Activated T-cell treated with anti-CD3 and anti-CD28 coated beads, Interleukin-2, amount 50 U/mL, for 72 hours (primary cell): ENCODE measurements at regions not wholly inside any gene's neighbourhood (a gene's known extent, or its start where the extent isn't known, plus 50 kb on each side); places are given as distances from the start of the nearest gene placed in this dataset.
"Not testable (repeated sequence)": the region's sequence is repeated elsewhere in the genome, so short reads cannot be mapped to it uniquely, and the experiment has no call there.

ENCODE experiments used
- ATAC-seq, 2 donors: fragments of 150-1000 bp; cut with Tn5 transposase; replicated peaks in 1 of 2; 2 replicates each; pipeline ENCODE4 v1.10.0; 2021; ENCODE audit warnings: moderate library complexity in 2 of 2, mild to moderate bottlenecking in 1 of 2
- DNase-seq, 2 donors: peaks; one replicate each; pipeline ENCODE4 v3.0.0; 2021 to 2022; ENCODE audit warnings: mixed read lengths in 1 of 2
- H3K27ac Mint-ChIP-seq: one replicate; pipeline ENCODE4 v1.8.0; 2022; ENCODE audit warnings: mild to moderate bottlenecking, moderate library complexity, mixed read lengths
- H3K27me3 Mint-ChIP-seq: one replicate; pipeline ENCODE4 v1.8.0; 2022; ENCODE audit warnings: low read depth, mixed read lengths
- H3K36me3 Mint-ChIP-seq, 2 donors: one replicate each; pipeline ENCODE4 v1.8.0; 2022; ENCODE audit warnings: mixed read lengths in 2 of 2, mild to moderate bottlenecking in 1 of 2; ENCODE audit not compliant: insufficient read depth in 2 of 2
- H3K4me1 Mint-ChIP-seq: one replicate; pipeline ENCODE4 v1.8.0; 2022; ENCODE audit warnings: low read depth, mixed read lengths
- H3K4me3 Mint-ChIP-seq, 2 donors: one replicate each; pipeline ENCODE4 v1.8.0; 2022; ENCODE audit warnings: mild to moderate bottlenecking in 2 of 2, mixed read lengths in 2 of 2, moderate library complexity in 2 of 2
- H3K9me3 Mint-ChIP-seq, 2 donors: one replicate each; pipeline ENCODE4 v1.8.0; 2022; ENCODE audit warnings: mixed read lengths in 2 of 2

- Mint-ChIP-seq H3K4me3 (no peak overlapping the region), H3K27ac (no peak overlapping the region), H3K27me3 (no peaks in the 10 kb centered on the region), H3K36me3 (no peaks in the 10 kb centered on the region), H3K4me1 (no peaks in the 10 kb centered on the region), H3K9me3 (no peaks in the 10 kb centered on the region)
- ATAC-seq (no peak), DNase-seq (no peak)
Measured at GRCh38 chr3:154926721-154927120, 153.4 kb upstream of the MME start.

- H3K9me3 Mint-ChIP-seq = no peaks in the 10 kb centered on the region
- no peak for ATAC-seq
- no peaks in the 10 kb centered on the region for H3K36me3 Mint-ChIP-seq
- no peaks in the 10 kb centered on the region for H3K27me3 Mint-ChIP-seq
- no peaks in the 10 kb centered on the region for H3K4me1 Mint-ChIP-seq
- no peak overlapping the region for H3K27ac Mint-ChIP-seq
- no peak overlapping the region for H3K4me3 Mint-ChIP-seq
- no peak for DNase-seq
Measured at GRCh38 chr3:154921351-154921750, 158.8 kb upstream of the MME start.

DNA sequence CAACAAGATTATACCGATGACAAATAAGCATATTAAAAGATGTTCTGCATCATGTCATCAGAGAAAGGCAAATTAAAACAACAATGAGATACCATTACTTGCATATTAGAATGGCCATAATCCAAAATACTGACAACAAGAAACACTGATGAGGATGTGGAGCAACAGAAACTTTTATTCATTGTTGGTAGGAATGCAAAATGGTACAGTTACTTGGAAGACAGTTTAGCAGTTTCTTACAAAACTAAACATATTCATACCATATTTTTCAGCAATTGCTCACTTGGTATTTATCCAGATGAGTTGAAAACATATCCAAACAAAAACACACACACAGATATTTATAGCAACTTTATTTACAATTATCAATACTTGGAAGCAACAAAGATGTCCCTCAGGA is 160.9 kb upstream of the MME start:
- Mint-ChIP-seq H3K36me3 (no peaks in the 10 kb centered on the region), H3K27ac (no peak overlapping the region), H3K4me3 (no peak overlapping the region), H3K27me3 (no peaks in the 10 kb centered on the region), H3K9me3 (peaks cover 3% of the 10 kb centered on the region in 2 donors), H3K4me1 (no peaks in the 10 kb centered on the region)
- DNase-seq = no peak
- ATAC-seq = no peak

- Mint-ChIP-seq H3K4me3 (no peak overlapping the region), H3K36me3 (no peaks in the 10 kb centered on the region)
- no peak for DNase-seq
Measured at GRCh38 chr3:154904328-154904727, 175.8 kb upstream of the MME start.

GRCh38 chr3:154902495-154902894 is 177.6 kb upstream of the MME start:
- not testable (repeated sequence) for H3K4me1 Mint-ChIP-seq, H3K9me3 Mint-ChIP-seq, H3K27ac Mint-ChIP-seq, H3K4me3 Mint-ChIP-seq, DNase-seq, H3K27me3 Mint-ChIP-seq, ATAC-seq, H3K36me3 Mint-ChIP-seq

More at GRCh38 chr3:154904328-154904727, 175.8 kb upstream of the MME start:
- Mint-ChIP-seq H3K4me1 (no peaks in the 10 kb centered on the region), H3K9me3 (peaks cover 2 to 4% of the 10 kb centered on the region in 2 donors), H3K27me3 (no peaks in the 10 kb centered on the region), H3K27ac (no peak overlapping the region)
- ATAC-seq = no peak

GRCh38 chr3:154901278-154901677 is 178.8 kb upstream of the MME start:
- Mint-ChIP-seq H3K36me3 (no peaks in the 10 kb centered on the region), H3K9me3 (peaks cover 2 to 4% of the 10 kb centered on the region in 2 donors), H3K27ac (no peak overlapping the region), H3K27me3 (no peaks in the 10 kb centered on the region), H3K4me1 (no peaks in the 10 kb centered on the region), H3K4me3 (no peak overlapping the region)
- ATAC-seq (no peak), DNase-seq (no peak)

DNA sequence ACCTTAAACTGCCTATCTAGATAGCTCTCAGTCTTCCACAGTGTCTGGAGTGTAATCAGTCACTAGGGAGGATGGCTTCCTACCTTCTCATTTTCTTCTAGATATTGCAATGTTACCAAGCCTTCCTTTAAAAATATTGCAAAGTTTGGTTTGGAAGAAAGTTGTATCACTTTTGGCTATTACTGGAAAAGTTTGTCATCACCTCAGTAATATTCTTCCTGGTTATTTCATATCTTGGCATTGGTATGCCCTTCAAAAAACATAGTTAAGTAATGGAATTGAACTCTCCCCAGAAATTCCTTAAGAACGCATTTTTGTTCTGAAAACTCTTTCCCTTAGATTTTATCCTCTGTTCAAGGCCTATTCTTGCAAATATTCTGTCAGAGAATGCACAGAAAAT is 179.3 kb upstream of the MME start:
- no peak for DNase-seq
- Mint-ChIP-seq H3K27ac (no peak overlapping the region), H3K9me3 (peaks cover 4 to 5% of the 10 kb centered on the region in 2 donors), H3K4me1 (no peaks in the 10 kb centered on the region), H3K36me3 (no peaks in the 10 kb centered on the region), H3K4me3 (no peak overlapping the region), H3K27me3 (no peaks in the 10 kb centered on the region)
- no peak for ATAC-seq

DNA sequence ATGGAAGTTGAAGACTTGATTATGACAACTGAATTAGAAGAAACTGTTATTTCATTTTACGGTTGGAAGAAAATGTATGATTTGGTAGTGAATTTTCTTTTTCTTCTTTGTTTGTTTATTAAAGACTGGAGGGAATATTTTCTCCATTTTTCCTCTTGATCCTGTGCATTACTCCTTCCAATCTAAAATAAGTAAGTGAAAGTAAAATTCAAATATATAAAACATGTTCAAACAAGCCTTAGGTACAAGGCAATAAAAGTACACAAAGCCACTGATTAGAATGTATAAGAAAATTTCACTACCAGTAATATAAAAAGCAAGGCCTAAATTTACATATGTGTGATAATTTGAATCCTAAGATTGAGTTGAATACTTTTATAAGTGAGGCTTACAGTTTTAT is 181.2 kb upstream of the MME start:
- H3K27me3 Mint-ChIP-seq = no peaks in the 10 kb centered on the region
- no peaks in the 10 kb centered on the region for H3K4me1 Mint-ChIP-seq
- peaks cover 2 to 4% of the 10 kb centered on the region in 2 donors for H3K9me3 Mint-ChIP-seq
- no peak overlapping the region for H3K4me3 Mint-ChIP-seq
- ATAC-seq (no peak), DNase-seq (no peak)
- H3K27ac Mint-ChIP-seq = peak overlapping the region; percentile 50
- H3K36me3 Mint-ChIP-seq = no peaks in the 10 kb centered on the region

DNA sequence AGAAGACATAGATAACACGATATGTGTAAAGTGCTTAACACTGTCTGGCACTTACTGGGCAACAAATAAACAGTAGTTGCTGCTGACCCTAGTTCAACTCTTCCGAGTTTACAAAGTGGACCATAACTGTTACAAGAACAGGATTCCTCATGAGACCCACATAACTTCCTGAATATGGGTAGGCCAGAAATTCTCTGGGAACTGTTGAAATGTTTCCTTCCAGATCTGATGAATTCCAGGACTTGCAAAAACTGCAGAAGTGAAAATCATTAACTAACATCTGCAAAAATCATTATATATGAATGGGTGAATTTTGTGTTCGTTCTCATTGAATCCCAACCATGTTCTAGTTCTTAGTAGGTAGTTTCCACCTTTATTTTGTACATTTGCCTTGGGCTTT is 181.7 kb upstream of the MME start:
- Mint-ChIP-seq H3K27ac (no peak overlapping the region), H3K36me3 (no peaks in the 10 kb centered on the region), H3K4me3 (no peak overlapping the region), H3K27me3 (no peaks in the 10 kb centered on the region), H3K9me3 (peaks cover 4 to 7% of the 10 kb centered on the region in 2 donors), H3K4me1 (no peaks in the 10 kb centered on the region)
- DNase-seq = no peak
- no peak for ATAC-seq

DNA sequence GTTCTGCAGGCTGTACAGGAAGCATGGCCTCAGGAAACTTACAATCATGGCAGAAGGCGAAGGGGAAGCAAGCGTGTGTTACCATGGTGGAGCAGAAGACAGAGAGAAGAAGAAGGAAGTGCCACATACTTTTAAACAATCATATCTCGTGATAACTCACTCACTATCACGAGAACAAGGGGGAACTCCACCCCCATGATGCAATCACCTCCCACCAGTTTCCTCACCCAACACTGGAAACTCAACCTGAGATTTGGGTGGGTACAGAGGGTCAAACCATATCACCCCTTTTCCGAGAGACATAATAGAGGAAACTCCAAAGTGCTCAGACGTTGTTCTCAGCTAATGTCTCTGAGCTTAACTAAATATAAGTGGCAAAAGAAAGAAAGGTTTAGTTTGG is 186.3 kb upstream of the MME start:
- ATAC-seq = no peak
- no peak overlapping the region for H3K4me3 Mint-ChIP-seq
- peaks cover 6 to 9% of the 10 kb centered on the region in 2 donors for H3K9me3 Mint-ChIP-seq
- no peak for DNase-seq
- no peaks in the 10 kb centered on the region for H3K36me3 Mint-ChIP-seq
- no peaks in the 10 kb centered on the region for H3K27me3 Mint-ChIP-seq
- no peaks in the 10 kb centered on the region for H3K4me1 Mint-ChIP-seq
- no peak overlapping the region for H3K27ac Mint-ChIP-seq

- ATAC-seq (no peak), DNase-seq (no peak)
- peaks cover 7% of the 10 kb centered on the region in 2 donors for H3K9me3 Mint-ChIP-seq
- no peaks in the 10 kb centered on the region for H3K4me1 Mint-ChIP-seq
- no peaks in the 10 kb centered on the region for H3K36me3 Mint-ChIP-seq
- H3K27me3 Mint-ChIP-seq = no peaks in the 10 kb centered on the region
- no peak overlapping the region for H3K4me3 Mint-ChIP-seq
- H3K27ac Mint-ChIP-seq = no peak overlapping the region
Measured at GRCh38 chr3:154889227-154889634, 190.9 kb upstream of the MME start.

DNA sequence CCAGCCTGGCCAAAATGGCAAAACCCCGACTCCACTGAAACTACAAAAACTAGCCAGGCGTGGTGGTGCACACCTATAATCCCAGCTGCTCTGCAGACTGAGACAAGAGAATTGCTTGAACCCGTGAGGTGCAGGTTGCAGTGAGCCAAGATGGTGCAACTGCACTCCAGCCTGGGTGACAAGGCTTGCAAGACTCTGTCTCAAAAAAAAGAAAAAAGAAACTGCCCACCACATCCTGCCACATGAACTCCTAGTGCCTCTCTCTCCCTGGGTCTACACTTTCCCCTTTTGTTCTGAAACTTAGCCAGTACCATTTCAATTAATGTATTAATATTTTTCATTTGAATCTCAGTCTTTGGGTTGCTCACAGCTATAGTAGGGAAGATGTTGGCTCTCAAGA is 192.2 kb upstream of the MME start:
- Mint-ChIP-seq H3K27me3 (no peaks in the 10 kb centered on the region), H3K27ac (no peak overlapping the region), H3K4me1 (no peaks in the 10 kb centered on the region), H3K4me3 (no peak overlapping the region), H3K9me3 (peaks cover 4% of the 10 kb centered on the region in 2 donors), H3K36me3 (no peaks in the 10 kb centered on the region)
- no peak for ATAC-seq
- DNase-seq = no peak

GRCh38 chr3:154886437-154886836 is 193.7 kb upstream of the MME start:
- no peaks in the 10 kb centered on the region for H3K36me3 Mint-ChIP-seq
- peaks cover 4% of the 10 kb centered on the region in 2 donors for H3K9me3 Mint-ChIP-seq
- ATAC-seq (no peak), DNase-seq (no peak)
- H3K4me1 Mint-ChIP-seq = no peaks in the 10 kb centered on the region
- H3K27ac Mint-ChIP-seq = no peak overlapping the region
- H3K4me3 Mint-ChIP-seq = no peak overlapping the region
- H3K27me3 Mint-ChIP-seq = no peaks in the 10 kb centered on the region

DNA sequence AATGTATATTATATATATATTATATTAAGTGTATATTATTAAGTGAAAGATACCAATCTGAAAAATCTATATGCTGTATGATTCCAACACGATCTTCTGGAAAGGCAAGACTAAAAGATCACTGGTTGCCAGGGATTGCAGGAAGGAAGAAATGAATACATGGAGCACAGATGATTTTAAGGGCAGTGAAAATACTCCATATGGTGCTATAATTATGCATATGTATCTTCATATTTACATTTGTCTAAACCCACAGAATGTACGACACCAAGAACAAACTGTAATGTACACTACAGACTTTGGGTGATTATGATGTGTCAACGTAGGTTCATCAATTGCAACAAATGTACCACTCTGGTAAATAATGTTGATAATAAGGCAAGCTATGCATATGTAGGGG is 194.7 kb upstream of the MME start:
- no peaks in the 10 kb centered on the region for H3K27me3 Mint-ChIP-seq
- no peak for ATAC-seq

More for the DNA sequence above, 194.7 kb upstream of the MME start:
- H3K36me3 Mint-ChIP-seq = no peaks in the 10 kb centered on the region
- H3K4me3 Mint-ChIP-seq = no peak overlapping the region
- H3K27ac Mint-ChIP-seq = no peak overlapping the region
- peaks cover 4% of the 10 kb centered on the region in 2 donors for H3K9me3 Mint-ChIP-seq
- DNase-seq = no peak
- no peaks in the 10 kb centered on the region for H3K4me1 Mint-ChIP-seq
